ENCODE measurements at regions not wholly inside any gene's neighbourhood (a gene's known extent, or its start where the extent isn't known, plus 50 kb on each side); places are given as distances from the start of the nearest gene placed in this dataset.
"Not testable (repeated sequence)": the region's sequence is repeated elsewhere in the genome, so short reads cannot be mapped to it uniquely, and the experiment has no call there.

GRCh38 chr14:105926373-105927095 is 400.2 kb downstream of the TMEM121 start:
- no peak for DNase-seq

GRCh38 chr14:105927096-105928060 is 401.0 kb downstream of the TMEM121 start:
- no peak for DNase-seq

GRCh38 chr14:105928171-105929111 is 402.1 kb downstream of the TMEM121 start:
- DNase-seq, result not testable (repeated sequence)

DNA sequence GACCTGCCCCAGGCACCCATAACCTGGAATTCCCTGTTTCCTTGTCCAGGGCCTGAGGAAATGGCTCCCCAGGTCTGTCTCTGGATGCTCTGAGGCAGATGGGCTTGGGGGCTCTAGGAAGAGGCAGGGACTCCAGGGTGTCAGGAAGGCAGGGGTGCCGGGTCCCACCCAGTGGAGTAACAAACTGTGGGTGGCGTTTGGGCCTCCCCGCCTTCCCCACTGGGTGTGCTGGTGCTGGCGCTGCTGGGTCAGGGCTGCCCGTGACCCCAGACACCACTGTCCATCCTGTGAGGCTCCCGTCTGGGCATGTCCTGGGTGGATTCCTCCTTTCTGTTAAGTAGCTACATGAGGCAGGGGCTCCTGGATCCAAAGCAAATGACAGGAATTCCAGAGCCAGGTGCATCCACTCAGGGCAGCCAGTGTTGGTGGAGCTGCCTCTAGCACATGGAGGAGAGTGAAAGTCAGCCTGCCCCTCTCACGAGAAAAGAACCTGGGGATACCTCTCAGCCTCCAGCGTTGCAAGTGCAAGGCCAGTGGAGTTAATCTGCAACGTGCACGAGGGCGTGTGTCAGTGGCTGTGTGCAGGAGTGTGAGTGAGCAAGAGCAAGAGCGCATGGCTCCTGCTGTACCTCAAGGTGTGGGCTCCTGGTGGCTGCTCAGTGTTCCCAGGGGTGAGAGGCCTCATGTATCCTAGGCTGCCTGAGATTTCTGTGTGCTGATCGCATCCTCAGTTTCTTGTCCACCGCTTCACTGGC is 403.1 kb downstream of the TMEM121 start:
- no peak for DNase-seq

GRCh38 chr14:105930572-105930971 is 404.2 kb downstream of the TMEM121 start:
- DNase-seq, result no peak

GRCh38 chr14:105931808-105932483 is 405.6 kb downstream of the TMEM121 start:
- no peak for DNase-seq

DNA sequence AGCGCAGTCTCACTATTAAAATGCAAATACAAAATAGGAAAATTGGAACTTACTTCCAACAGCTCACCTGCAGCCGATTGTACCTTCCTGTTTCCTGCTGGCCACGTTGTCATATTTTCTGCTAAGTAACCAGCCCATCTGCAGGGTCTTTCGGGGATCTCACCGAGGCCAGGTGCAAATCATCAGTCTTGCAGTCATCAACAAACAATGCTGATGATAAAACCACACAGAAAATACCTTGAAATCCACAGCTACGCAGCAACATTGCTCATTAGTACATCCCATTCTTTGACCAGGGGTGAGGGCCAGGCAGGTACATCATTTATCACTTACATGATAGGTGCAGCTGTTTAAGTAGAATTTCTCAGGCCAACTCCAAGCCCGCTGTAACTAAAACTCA is 406.9 kb downstream of the TMEM121 start:
- DNase-seq, result no peak

DNA sequence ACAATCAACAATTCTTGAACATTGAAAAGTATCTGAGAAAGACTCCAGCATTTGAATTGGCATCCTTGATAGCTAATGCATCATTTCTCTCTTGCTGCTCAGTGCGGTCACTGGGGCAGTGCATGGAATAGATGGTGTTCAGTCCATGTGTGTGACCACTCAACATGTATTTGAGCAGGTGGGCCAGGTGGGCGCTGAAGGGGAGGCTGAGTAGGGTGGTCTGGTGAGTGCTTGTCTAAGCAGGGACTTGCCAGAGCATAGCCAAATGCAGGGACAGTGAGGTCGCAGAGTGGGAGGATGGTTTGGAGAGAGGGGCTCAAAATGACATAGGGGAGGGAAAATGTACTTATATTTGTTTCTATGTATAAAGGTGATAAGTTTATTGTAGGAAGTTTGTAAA is 409.0 kb downstream of the TMEM121 start:
- no peak for DNase-seq

- DNase-seq, result no peak
Measured at GRCh38 chr14:105937253-105938054, 411.1 kb downstream of the TMEM121 start.

- no peak for DNase-seq
Measured at GRCh38 chr14:105938055-105938863, 411.9 kb downstream of the TMEM121 start.

GRCh38 chr14:105938959-105939358 is 412.6 kb downstream of the TMEM121 start:
- no peak for DNase-seq

- no peak for DNase-seq
Measured at GRCh38 chr14:105939810-105940508, 413.6 kb downstream of the TMEM121 start.

- DNase-seq, result no peak
Measured at GRCh38 chr14:105940534-105941225, 414.3 kb downstream of the TMEM121 start.

DNA sequence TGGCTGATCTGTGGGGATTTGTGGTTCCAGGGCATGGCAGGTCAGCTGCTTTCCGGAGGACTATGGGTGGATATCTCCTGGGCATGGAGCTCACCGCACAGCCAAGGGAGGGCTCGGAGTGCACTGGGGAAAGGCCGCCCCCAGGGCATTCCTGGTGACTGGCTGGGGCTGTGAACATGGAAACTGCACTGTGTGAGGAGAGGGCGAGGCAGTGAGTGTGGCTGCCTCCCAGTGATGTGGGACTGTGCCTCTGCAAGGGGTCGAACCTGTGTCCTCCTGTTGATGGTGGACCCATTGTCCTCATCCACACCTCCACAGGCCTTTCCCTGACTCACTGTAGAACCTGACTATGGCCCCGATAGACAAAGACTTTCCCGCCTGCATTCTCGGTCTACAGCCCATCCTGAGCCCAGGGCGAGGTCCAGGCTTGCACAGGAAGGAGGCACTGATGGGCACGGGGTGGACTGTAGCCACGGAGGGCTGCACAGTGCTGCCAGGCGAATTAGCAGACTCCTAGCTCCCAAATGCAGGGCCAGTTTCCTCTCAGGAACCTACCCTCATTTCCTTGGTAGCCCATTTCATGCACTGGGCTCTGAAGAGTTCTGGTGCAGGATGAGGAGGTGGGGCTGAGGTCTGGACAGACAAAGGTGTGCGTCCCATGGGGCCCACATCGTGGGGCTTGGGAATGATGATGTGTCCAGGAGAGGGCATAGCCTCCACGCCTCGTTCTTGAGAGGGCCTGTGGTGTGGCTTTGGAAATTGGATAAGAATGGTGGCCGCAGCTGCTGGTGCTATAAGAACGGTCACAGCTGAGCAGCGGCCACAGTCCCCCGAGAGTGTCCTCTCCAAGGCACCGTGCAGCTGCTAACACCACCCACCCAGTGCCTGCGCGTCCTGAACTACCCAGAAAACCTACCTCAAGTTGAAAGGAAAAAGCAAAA is 415.1 kb downstream of the TMEM121 start:
- no peak for DNase-seq

DNA sequence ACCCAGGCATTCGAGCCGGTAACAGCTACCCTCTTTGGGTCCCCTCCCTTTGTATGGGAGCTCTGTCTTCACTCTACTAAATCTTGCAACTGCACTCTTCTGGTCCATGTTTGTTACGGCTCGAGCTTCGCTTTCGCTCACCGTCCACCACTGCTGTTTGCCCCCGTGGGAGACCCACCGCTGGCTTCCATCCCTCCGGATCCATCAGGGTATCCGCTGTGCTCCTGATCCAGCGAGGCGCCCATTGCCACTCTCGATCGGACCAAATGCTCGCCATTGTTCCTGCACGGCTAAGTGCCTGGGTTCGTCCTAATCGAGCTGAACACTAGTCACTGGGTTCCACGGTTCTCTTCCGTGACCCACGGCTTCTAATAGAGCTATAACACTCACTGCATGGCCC is 416.3 kb downstream of the TMEM121 start:
- not testable (repeated sequence) for DNase-seq

DNA sequence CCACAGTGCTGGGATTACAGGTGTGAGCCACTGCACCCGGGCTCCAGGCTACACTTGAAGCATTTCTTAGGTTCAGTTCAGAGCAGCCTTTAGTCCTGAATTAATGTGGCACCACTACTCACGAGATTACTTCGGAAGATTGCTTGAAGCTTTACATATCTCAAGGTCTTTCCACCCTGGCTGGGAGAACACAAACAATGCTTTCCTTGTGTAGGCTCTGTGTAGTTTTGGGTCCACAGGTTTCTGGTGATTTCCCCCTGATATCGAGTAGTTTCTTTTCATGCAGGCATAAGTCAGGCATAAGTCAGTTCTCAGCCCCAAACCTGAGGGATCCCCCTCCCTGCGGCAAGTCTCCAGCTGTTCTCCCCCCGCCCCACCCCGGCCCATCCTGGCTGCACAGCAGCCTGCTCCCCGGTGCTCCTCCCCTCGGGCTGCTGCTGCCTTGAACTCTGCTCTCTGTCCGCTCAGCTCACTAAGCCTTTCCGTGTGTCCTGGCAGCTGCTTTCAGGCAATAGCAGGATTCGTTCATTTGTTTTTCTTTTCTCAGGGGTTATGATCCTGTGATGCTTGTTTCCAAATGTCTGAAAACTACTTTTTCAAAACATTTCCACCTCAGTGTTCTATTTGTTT is 417.7 kb downstream of the TMEM121 start:
- DNase-seq, result no peak

All from effector CD8-positive, alpha-beta T cell (primary cell).